ENCODE measurements at regions not wholly inside any gene's neighbourhood (a gene's known extent, or its start where the extent isn't known, plus 50 kb on each side); places are given as distances from the start of the nearest gene placed in this dataset.
A peak's percentile ranks its signal among the peaks of the same experiment; 100 is the strongest.

GRCh38 chr7:114048386-114049235, 129.8 kb upstream of the PPP1R3A start:
- ATAC-seq (ENCODE audit: low read depth) (peak; percentile 61), DNase-seq (ENCODE audit: low spot score) (no peak)
- no peak for TF ChIP-seq CTCF (IDR thresholded peaks at IDR 0.05; ENCODE audit: poor library complexity, severe bottlenecking)
- Histone ChIP-seq H3K9me3 (ENCODE audit: severe bottlenecking) (no peaks in the 10 kb centered on the region), H3K4me3 (ENCODE audit: severe bottlenecking) (peak overlapping the region; percentile 5), H3K36me3 (ENCODE audit: low read depth) (no peaks in the 10 kb centered on the region), H3K27me3 (ENCODE audit: insufficient read depth, poor library complexity, severe bottlenecking) (no peaks in the 10 kb centered on the region), H3K27ac (ENCODE audit: poor library complexity, severe bottlenecking) (no peak overlapping the region), H3K4me1 (ENCODE audit: insufficient read depth, poor library complexity, severe bottlenecking) (no peaks in the 10 kb centered on the region)

GRCh38 chr7:114047889-114048288, 129.1 kb upstream of the PPP1R3A start:
- ATAC-seq (ENCODE audit: low read depth) (peak; percentile 58), DNase-seq (ENCODE audit: low spot score) (no peak)
- Histone ChIP-seq H3K27me3 (ENCODE audit: insufficient read depth, poor library complexity, severe bottlenecking) (no peaks in the 10 kb centered on the region), H3K4me1 (ENCODE audit: insufficient read depth, poor library complexity, severe bottlenecking) (no peaks in the 10 kb centered on the region), H3K36me3 (ENCODE audit: low read depth) (no peaks in the 10 kb centered on the region), H3K9me3 (ENCODE audit: severe bottlenecking) (no peaks in the 10 kb centered on the region), H3K27ac (ENCODE audit: poor library complexity, severe bottlenecking) (no peak overlapping the region), H3K4me3 (ENCODE audit: severe bottlenecking) (peak overlapping the region; percentile 5)
- TF ChIP-seq CTCF (IDR thresholded peaks at IDR 0.05; ENCODE audit: poor library complexity, severe bottlenecking) = no peak

GRCh38 chr7:114033475-114033874, 114.7 kb upstream of the PPP1R3A start:
- Histone ChIP-seq H3K27ac (ENCODE audit: poor library complexity, severe bottlenecking) (no peak overlapping the region), H3K4me3 (ENCODE audit: severe bottlenecking) (no peak overlapping the region), H3K4me1 (ENCODE audit: insufficient read depth, poor library complexity, severe bottlenecking) (no peaks in the 10 kb centered on the region), H3K36me3 (ENCODE audit: low read depth) (no peaks in the 10 kb centered on the region), H3K27me3 (ENCODE audit: insufficient read depth, poor library complexity, severe bottlenecking) (no peaks in the 10 kb centered on the region), H3K9me3 (ENCODE audit: severe bottlenecking) (no peaks in the 10 kb centered on the region)
- DNase-seq (ENCODE audit: low spot score) (no peak), ATAC-seq (ENCODE audit: low read depth) (no peak)
- no peak for TF ChIP-seq CTCF (IDR thresholded peaks at IDR 0.05; ENCODE audit: poor library complexity, severe bottlenecking)

- DNase-seq (ENCODE audit: low spot score) = no peak
- no peaks in the 10 kb centered on the region for H3K27me3 ChIP-seq (ENCODE audit: insufficient read depth, poor library complexity, severe bottlenecking)
- H3K4me3 ChIP-seq (ENCODE audit: severe bottlenecking) = no peak overlapping the region
- H3K36me3 ChIP-seq (ENCODE audit: low read depth) = no peaks in the 10 kb centered on the region
- H3K27ac ChIP-seq (ENCODE audit: poor library complexity, severe bottlenecking) = no peak overlapping the region
- TF ChIP-seq CTCF (IDR thresholded peaks at IDR 0.05; ENCODE audit: poor library complexity, severe bottlenecking) = peak; percentile 81
- ATAC-seq (ENCODE audit: low read depth) = no peak
- no peaks in the 10 kb centered on the region for H3K4me1 ChIP-seq (ENCODE audit: insufficient read depth, poor library complexity, severe bottlenecking)
- H3K9me3 ChIP-seq (ENCODE audit: severe bottlenecking) = no peaks in the 10 kb centered on the region
These were observed 107.8 kb upstream of the PPP1R3A start for GRCh38 chr7:114026486-114027089.

GRCh38 chr7:114021135-114021534, 102.3 kb upstream of the PPP1R3A start:
- Histone ChIP-seq H3K4me1 (ENCODE audit: insufficient read depth, poor library complexity, severe bottlenecking) (no peaks in the 10 kb centered on the region), H3K36me3 (ENCODE audit: low read depth) (no peaks in the 10 kb centered on the region), H3K9me3 (ENCODE audit: severe bottlenecking) (no peaks in the 10 kb centered on the region), H3K27ac (ENCODE audit: poor library complexity, severe bottlenecking) (no peak overlapping the region), H3K4me3 (ENCODE audit: severe bottlenecking) (no peak overlapping the region), H3K27me3 (ENCODE audit: insufficient read depth, poor library complexity, severe bottlenecking) (no peaks in the 10 kb centered on the region)
- no peak for TF ChIP-seq CTCF (IDR thresholded peaks at IDR 0.05; ENCODE audit: poor library complexity, severe bottlenecking)
- ATAC-seq (ENCODE audit: low read depth) = 0 out of 3 replicates have a peak, but pooled peaks have one; percentile 36
- DNase-seq (ENCODE audit: low spot score) = no peak
